HepG2 (cell line): ENCODE measurements at regions not wholly inside any gene's neighbourhood (a gene's known extent, or its start where the extent isn't known, plus 50 kb on each side); places are given as distances from the start of the nearest gene placed in this dataset.

Experiments used
- ATAC-seq: fragments of 200-7000 bp; cut with Tn5 transposase; 3 replicates; pipeline ENCODE4 v1.9.1; 2020; ENCODE audit warnings: mild to moderate bottlenecking, moderate library complexity
- BruUV-seq: library from RNA; stranded (reverse); fragments of 400-500 nt; replicated peaks from 2 replicates; lab custom pipeline; 2021; lab: Mats Ljungman, UMichigan
- CTCF ChIA-PET: fragments of 300-600 bp; formaldehyde crosslinking; extraction: SDS; loops from one replicate; lab custom pipeline; 2021; ENCODE audit warnings: low total read pairs, inconsistent platforms, low intra/inter-chr PET ratio; lab: Yijun Ruan, JAX
- POLR2A ChIA-PET: fragments of 350-600 bp; sonication (Branson Sonifier 250); formaldehyde crosslinking; loops from one replicate; lab custom pipeline; 2020; ENCODE audit warnings: antibody characterized with exemption, inconsistent platforms; lab: Yijun Ruan, JAX
- DNase-seq: peaks from one replicate; pipeline ENCODE4 v3.0.0-alpha.2; 2015; ENCODE audit warnings: low spot score
- FAIRE-seq: peaks from 3 replicates; lab custom pipeline; 2011; peaks lifted over from hg19 to GRCh38; lab: Jason Lieb, UNC
- H2AFZ ChIP-seq: one replicate; pipeline ENCODE4 v1.6.1; 2011; ENCODE audit warnings: low read length, inconsistent platforms
- H3K27ac ChIP-seq: fragments of 300-600 bp; 3 replicates; pipeline ENCODE4 v1.8.0; 2011; ENCODE audit warnings: mixed run types, mild to moderate bottlenecking, mixed read lengths, low read length, inconsistent platforms; ENCODE audit not compliant: insufficient read depth; ENCODE audit errors: extremely low read length
- H3K27me3 ChIP-seq, 2 experiments: fragments of 200-600 bp in 1 of 2; 2 replicates in 1 of 2; 3 replicates in 1 of 2; pipeline versions ENCODE4 v1.6.0 to v1.8.0; 2011; ENCODE audit warnings: low read length in 2 of 2, mild to moderate bottlenecking in 2 of 2, moderate library complexity in 2 of 2, inconsistent platforms in 1 of 2; ENCODE audit not compliant: insufficient read depth in 2 of 2, control insufficient read depth in 1 of 2
- H3K36me3 ChIP-seq, 2 experiments: fragments of 200-600 bp in 1 of 2; replicated peaks in 1 of 2; 2 replicates in 1 of 2; 3 replicates in 1 of 2; pipeline versions ENCODE4 v1.5.1 to v1.8.0; 2011; ENCODE audit warnings: low read length in 2 of 2, inconsistent platforms in 1 of 2; ENCODE audit not compliant: insufficient read depth in 2 of 2, control insufficient read depth in 1 of 2
- H3K4me1 ChIP-seq: 2 replicates; pipeline ENCODE4 v1.5.1; 2012; ENCODE audit warnings: low read length, inconsistent platforms; ENCODE audit not compliant: insufficient read depth
- H3K4me2 ChIP-seq: 2 replicates; pipeline ENCODE4 v1.6.0; 2011; ENCODE audit warnings: low read depth, low read length, inconsistent platforms
- H3K4me3 ChIP-seq, 3 experiments: fragments of 200-600 bp in 1 of 3; sonication (generic), shearing (Covaris generic) in 1 of 3; replicated peaks in 1 of 3; 2 replicates each; pipeline ENCODE4 v1.5.1; 2011 to 2016; ENCODE audit warnings: low read length in 3 of 3, inconsistent platforms in 2 of 3, low read depth in 2 of 3, mild to moderate bottlenecking in 2 of 3, control low read depth in 1 of 3, mixed read lengths in 1 of 3; ENCODE audit not compliant: insufficient read depth in 1 of 3
- H3K79me2 ChIP-seq: one replicate; pipeline ENCODE4 v1.6.1; 2011; ENCODE audit warnings: low read length, inconsistent platforms; ENCODE audit not compliant: insufficient read depth
- H3K9ac ChIP-seq: 2 replicates; pipeline ENCODE4 v1.6.0; 2011; ENCODE audit warnings: mild to moderate bottlenecking, low read depth, low read length, inconsistent platforms; ENCODE audit not compliant: insufficient read depth
- H3K9me3 ChIP-seq: 2 replicates; pipeline ENCODE4 v1.5.1; 2012; ENCODE audit warnings: mild to moderate bottlenecking, low read length
- H4K20me1 ChIP-seq: 2 replicates; pipeline ENCODE4 v1.6.0; 2011; ENCODE audit warnings: inconsistent platforms, mild to moderate bottlenecking, low read length, moderate library complexity; ENCODE audit not compliant: insufficient read depth
- CBX2 ChIP-seq, 2 experiments: fragments of 200-600 bp in 1 of 2; sonication (generic); formaldehyde crosslinking in 1 of 2; IDR thresholded peaks; 2 replicates each; pipeline versions ENCODE4 v1.7.0 to v1.8.1; 2018 to 2022; ENCODE audit warnings: low read depth in 2 of 2, low read length in 1 of 2, mild to moderate bottlenecking in 1 of 2, missing genetic modification reagents in 1 of 2
- DR1 ChIP-seq: sonication (generic); formaldehyde crosslinking; IDR thresholded peaks from 2 replicates; pipeline ENCODE4 v1.8.0; 2021; ENCODE audit warnings: mild to moderate bottlenecking, missing genetic modification reagents, inconsistent platforms
- JDP2 ChIP-seq: sonication (generic); formaldehyde crosslinking; IDR thresholded peaks from 2 replicates; pipeline ENCODE4 v1.8.1; 2022; ENCODE audit warnings: missing genetic modification reagents, borderline replicate concordance
- SMAD1 ChIP-seq: sonication (generic); formaldehyde crosslinking; IDR thresholded peaks from 2 replicates; pipeline ENCODE4 v1.4.0; 2020; ENCODE audit warnings: missing genetic modification reagents, low read depth, mild to moderate bottlenecking, borderline replicate concordance
- XBP1 ChIP-seq: sonication (generic); formaldehyde crosslinking; IDR thresholded peaks from 2 replicates; pipeline ENCODE4 v1.5.0; 2020; ENCODE audit warnings: missing genetic modification reagents
- WGBS: methylation state at CpG from one replicate; pipeline ENCODE4 v1.1.6; 2017; ENCODE audit warnings: low lambda C conversion rate; 5-methylcytosine and 5-hydroxymethylcytosine counted together
- in situ Hi-C: cut with HindIII; loops from 2 replicates; pipeline ENCODE4 v1.10.0; 2017; ENCODE audit warnings: low pct_unique_long_range_greater_than_20kb; ENCODE audit not compliant: extremely low pct_ligation_motif_present
- intact Hi-C: fragments of 100-400 bp; cut with micrococcal nuclease; formaldehyde crosslinking; loops from one replicate; pipeline ENCODE4 v1.10.0; 2022; ENCODE audit not compliant: unreplicated experiment
- TF ChIP-seq, protein P1 (sequence below): sonication (generic); formaldehyde crosslinking; IDR thresholded peaks from 2 replicates; pipeline ENCODE4 v1.5.1; 2020; ENCODE audit warnings: mild to moderate bottlenecking, missing genetic modification reagents, borderline replicate concordance
- TF ChIP-seq, protein P2 (sequence below): sonication (generic); formaldehyde crosslinking; IDR thresholded peaks from 2 replicates; pipeline ENCODE4 v1.4.0; 2020; ENCODE audit warnings: missing genetic modification reagents, borderline replicate concordance

GRCh38 chr6:91646649-91647048 lies 1059.8 kb upstream of the MAP3K7 start (continued):
- TF ChIP-seq, protein P1, sequence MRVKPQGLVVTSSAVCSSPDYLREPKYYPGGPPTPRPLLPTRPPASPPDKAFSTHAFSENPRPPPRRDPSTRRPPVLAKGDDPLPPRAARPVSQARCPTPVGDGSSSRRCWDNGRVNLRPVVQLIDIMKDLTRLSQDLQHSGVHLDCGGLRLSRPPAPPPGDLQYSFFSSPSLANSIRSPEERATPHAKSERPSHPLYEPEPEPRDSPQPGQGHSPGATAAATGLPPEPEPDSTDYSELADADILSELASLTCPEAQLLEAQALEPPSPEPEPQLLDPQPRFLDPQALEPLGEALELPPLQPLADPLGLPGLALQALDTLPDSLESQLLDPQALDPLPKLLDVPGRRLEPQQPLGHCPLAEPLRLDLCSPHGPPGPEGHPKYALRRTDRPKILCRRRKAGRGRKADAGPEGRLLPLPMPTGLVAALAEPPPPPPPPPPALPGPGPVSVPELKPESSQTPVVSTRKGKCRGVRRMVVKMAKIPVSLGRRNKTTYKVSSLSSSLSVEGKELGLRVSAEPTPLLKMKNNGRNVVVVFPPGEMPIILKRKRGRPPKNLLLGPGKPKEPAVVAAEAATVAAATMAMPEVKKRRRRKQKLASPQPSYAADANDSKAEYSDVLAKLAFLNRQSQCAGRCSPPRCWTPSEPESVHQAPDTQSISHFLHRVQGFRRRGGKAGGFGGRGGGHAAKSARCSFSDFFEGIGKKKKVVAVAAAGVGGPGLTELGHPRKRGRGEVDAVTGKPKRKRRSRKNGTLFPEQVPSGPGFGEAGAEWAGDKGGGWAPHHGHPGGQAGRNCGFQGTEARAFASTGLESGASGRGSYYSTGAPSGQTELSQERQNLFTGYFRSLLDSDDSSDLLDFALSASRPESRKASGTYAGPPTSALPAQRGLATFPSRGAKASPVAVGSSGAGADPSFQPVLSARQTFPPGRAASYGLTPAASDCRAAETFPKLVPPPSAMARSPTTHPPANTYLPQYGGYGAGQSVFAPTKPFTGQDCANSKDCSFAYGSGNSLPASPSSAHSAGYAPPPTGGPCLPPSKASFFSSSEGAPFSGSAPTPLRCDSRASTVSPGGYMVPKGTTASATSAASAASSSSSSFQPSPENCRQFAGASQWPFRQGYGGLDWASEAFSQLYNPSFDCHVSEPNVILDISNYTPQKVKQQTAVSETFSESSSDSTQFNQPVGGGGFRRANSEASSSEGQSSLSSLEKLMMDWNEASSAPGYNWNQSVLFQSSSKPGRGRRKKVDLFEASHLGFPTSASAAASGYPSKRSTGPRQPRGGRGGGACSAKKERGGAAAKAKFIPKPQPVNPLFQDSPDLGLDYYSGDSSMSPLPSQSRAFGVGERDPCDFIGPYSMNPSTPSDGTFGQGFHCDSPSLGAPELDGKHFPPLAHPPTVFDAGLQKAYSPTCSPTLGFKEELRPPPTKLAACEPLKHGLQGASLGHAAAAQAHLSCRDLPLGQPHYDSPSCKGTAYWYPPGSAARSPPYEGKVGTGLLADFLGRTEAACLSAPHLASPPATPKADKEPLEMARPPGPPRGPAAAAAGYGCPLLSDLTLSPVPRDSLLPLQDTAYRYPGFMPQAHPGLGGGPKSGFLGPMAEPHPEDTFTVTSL (CRISPR knock-in tag) = no peak

- no peak for FAIRE-seq
- no TSS peak for BruUV-seq
- TF ChIP-seq SMAD1 (CRISPR knock-in tag) = no peak
- TF ChIP-seq XBP1 (CRISPR knock-in tag) = no peak
- TF ChIP-seq JDP2 (CRISPR knock-in tag) = no peak
- TF ChIP-seq DR1 (CRISPR knock-in tag) = no peak
- TF ChIP-seq, protein P2, sequence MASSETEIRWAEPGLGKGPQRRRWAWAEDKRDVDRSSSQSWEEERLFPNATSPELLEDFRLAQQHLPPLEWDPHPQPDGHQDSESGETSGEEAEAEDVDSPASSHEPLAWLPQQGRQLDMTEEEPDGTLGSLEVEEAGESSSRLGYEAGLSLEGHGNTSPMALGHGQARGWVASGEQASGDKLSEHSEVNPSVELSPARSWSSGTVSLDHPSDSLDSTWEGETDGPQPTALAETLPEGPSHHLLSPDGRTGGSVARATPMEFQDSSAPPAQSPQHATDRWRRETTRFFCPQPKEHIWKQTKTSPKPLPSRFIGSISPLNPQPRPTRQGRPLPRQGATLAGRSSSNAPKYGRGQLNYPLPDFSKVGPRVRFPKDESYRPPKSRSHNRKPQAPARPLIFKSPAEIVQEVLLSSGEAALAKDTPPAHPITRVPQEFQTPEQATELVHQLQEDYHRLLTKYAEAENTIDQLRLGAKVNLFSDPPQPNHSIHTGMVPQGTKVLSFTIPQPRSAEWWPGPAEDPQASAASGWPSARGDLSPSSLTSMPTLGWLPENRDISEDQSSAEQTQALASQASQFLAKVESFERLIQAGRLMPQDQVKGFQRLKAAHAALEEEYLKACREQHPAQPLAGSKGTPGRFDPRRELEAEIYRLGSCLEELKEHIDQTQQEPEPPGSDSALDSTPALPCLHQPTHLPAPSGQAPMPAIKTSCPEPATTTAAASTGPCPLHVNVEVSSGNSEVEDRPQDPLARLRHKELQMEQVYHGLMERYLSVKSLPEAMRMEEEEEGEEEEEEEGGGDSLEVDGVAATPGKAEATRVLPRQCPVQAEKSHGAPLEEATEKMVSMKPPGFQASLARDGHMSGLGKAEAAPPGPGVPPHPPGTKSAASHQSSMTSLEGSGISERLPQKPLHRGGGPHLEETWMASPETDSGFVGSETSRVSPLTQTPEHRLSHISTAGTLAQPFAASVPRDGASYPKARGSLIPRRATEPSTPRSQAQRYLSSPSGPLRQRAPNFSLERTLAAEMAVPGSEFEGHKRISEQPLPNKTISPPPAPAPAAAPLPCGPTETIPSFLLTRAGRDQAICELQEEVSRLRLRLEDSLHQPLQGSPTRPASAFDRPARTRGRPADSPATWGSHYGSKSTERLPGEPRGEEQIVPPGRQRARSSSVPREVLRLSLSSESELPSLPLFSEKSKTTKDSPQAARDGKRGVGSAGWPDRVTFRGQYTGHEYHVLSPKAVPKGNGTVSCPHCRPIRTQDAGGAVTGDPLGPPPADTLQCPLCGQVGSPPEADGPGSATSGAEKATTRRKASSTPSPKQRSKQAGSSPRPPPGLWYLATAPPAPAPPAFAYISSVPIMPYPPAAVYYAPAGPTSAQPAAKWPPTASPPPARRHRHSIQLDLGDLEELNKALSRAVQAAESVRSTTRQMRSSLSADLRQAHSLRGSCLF = no peak
- TF ChIP-seq CBX2 (IDR thresholded peaks at IDR 0.05; ENCODE audit: low read depth, low read length) = no peak
- TF ChIP-seq CBX2 (CRISPR knock-in tag; IDR thresholded peaks at IDR 0.05; ENCODE audit: low read depth) = no peak
- Histone ChIP-seq H4K20me1 (no peaks in the 10 kb centered on the region), H3K4me1 (no peaks in the 10 kb centered on the region), H3K79me2 (no peaks in the 10 kb centered on the region), H3K9me3 (no peaks in the 10 kb centered on the region), H3K4me2 (no peak overlapping the region), H3K27ac (no peak overlapping the region), H2AFZ (no peak overlapping the region), H3K9ac (no peak overlapping the region), H3K4me3 (no peak overlapping the region), H3K36me3 (no peaks in the 10 kb centered on the region), H3K27me3 (no peaks in the 10 kb centered on the region)
- WGBS = 0% methylated on average over 2 of the region's 2 CpGs
- intact Hi-C loops (no loop called here), in situ Hi-C loops (no loop called here)
- POLR2A ChIA-PET = no interaction called here
- no peak for DNase-seq
- CTCF ChIA-PET = no interaction called here
- ATAC-seq = no peak
Measured at GRCh38 chr6:91645811-91646210, 1058.9 kb upstream of the MAP3K7 start.
